T-helper 2 cell treated with Interferon-gamma antibody and Interleukin-4, amounts not matched to agents 100 ng/mL and 5 ng/mL, for 36 hours (primary cell): ENCODE measurements at regions not wholly inside any gene's neighbourhood (a gene's known extent, or its start where the extent isn't known, plus 50 kb on each side); places are given as distances from the start of the nearest gene placed in this dataset.

Experiments used
- intact Hi-C: fragments of 100-400 bp; cut with micrococcal nuclease; formaldehyde crosslinking; loops from one replicate; pipeline ENCODE4 v1.15.1; 2023

- intact Hi-C loops, result no loop called here
Measured at GRCh38 chr20:39651645-39652325, 689.6 kb downstream of the DHX35 start.

- intact Hi-C loops, result no loop called here
Measured at GRCh38 chr20:39646874-39647413, 684.8 kb downstream of the DHX35 start.

- intact Hi-C loops, result no loop called here
Measured at GRCh38 chr20:39645131-39645530, 683.0 kb downstream of the DHX35 start.

GRCh38 chr20:39643292-39643691 is 681.1 kb downstream of the DHX35 start:
- intact Hi-C loops, result no loop called here

GRCh38 chr20:39641423-39641822 is 679.3 kb downstream of the DHX35 start:
- intact Hi-C loops, result no loop called here

GRCh38 chr20:39640147-39640546 is 678.0 kb downstream of the DHX35 start:
- intact Hi-C loops, result no loop called here

GRCh38 chr20:39638731-39639130 is 676.6 kb downstream of the DHX35 start:
- intact Hi-C loops, result no loop called here

GRCh38 chr20:39633689-39634088 is 671.5 kb downstream of the DHX35 start:
- intact Hi-C loops, result no loop called here

GRCh38 chr20:39632757-39633156 is 670.6 kb downstream of the DHX35 start:
- intact Hi-C loops, result no loop called here

- intact Hi-C loops, result no loop called here
Measured at GRCh38 chr20:39632176-39632575, 670.0 kb downstream of the DHX35 start.

- intact Hi-C loops, result no loop called here
Measured at GRCh38 chr20:39631557-39631956, 669.4 kb downstream of the DHX35 start.

GRCh38 chr20:39630215-39630908 is 668.2 kb downstream of the DHX35 start:
- intact Hi-C loops, result no loop called here

- intact Hi-C loops, result no loop called here
Measured at GRCh38 chr20:39627765-39628164, 665.6 kb downstream of the DHX35 start.

- intact Hi-C loops, result no loop called here
Measured at GRCh38 chr20:39624316-39624715, 662.2 kb downstream of the DHX35 start.

- intact Hi-C loops, result no loop called here
Measured at GRCh38 chr20:39623584-39624234, 661.6 kb downstream of the DHX35 start.

- intact Hi-C loops, result no loop called here
Measured at GRCh38 chr20:39619271-39619785, 657.2 kb downstream of the DHX35 start.

GRCh38 chr20:39611901-39612300 is 649.8 kb downstream of the DHX35 start:
- intact Hi-C loops, result no loop called here

- intact Hi-C loops, result no loop called here
Measured at GRCh38 chr20:39607141-39607540, 645.0 kb downstream of the DHX35 start.

- intact Hi-C loops, result no loop called here
Measured at GRCh38 chr20:39605908-39606307, 643.8 kb downstream of the DHX35 start.

- intact Hi-C loops, result no loop called here
Measured at GRCh38 chr20:39605361-39605760, 643.2 kb downstream of the DHX35 start.

GRCh38 chr20:39603219-39603618 is 641.1 kb downstream of the DHX35 start:
- intact Hi-C loops, result no loop called here

- intact Hi-C loops, result no loop called here
Measured at GRCh38 chr20:39602649-39603048, 640.5 kb downstream of the DHX35 start.
